Heart left ventricle (tissue), 13 donors: ENCODE measurements at regions not wholly inside any gene's neighbourhood (a gene's known extent, or its start where the extent isn't known, plus 50 kb on each side); places are given as distances from the start of the nearest gene placed in this dataset.

Experiments
- POLR2A ChIP-seq, 2 donors: fragments of 450-650 bp; IDR thresholded peaks; one replicate each; pipeline ENCODE4 v1.6.1; 2017; ENCODE audit warnings: antibody characterized with exemption in 2 of 2, mild to moderate bottlenecking in 2 of 2, moderate library complexity in 2 of 2
- TF ChIP-seq, protein P1 (sequence below), 12 donors: fragments of 200-600 bp; sonication (generic) in 4 of 12; IDR thresholded peaks; one replicate each; pipeline versions ENCODE4 v1.5.0 to v1.8.0; 2018 to 2022; ENCODE audit warnings: antibody characterized with exemption in 12 of 12, mild to moderate bottlenecking in 5 of 12
- donor health status: ischemic (EF 13 %, LVEDD 7.1; RV severe dilation, severe dysfunction).
- donor health status: DM: no; HTN: yes; CAD: no.
- donor health status: DM: no; HTN: no; CAD: no.
- donor health status: ischemic (EF 25% LVEDD 6.9; RV normal size, moderate dysfunction).
- donor health status: ischemic (EF 25% LVEDD 5.7; RV mildly dilated, moderate dysfunction).
- donor health status: ischemic (EF 35%, LVEDD 5.7; RV mildly dilated, moderate dysfunction).
- donor health status: nonischemic (EF 11% LVEDD 7.7; RV severe dilation, severe dysfunction).
- donor health status: DM: yes; HTN: yes; CAD: no.
- donor health status: PGD.
- donor health status: ischemic (EF 29% LVEDD 5.4; RV normal size, mild dysfunction).
- donor health status: nonischemic (EF 23%, LVEDD 6.1; RV moderate dilation, normal function).

GRCh38 chr15:26156051-26156450 lies 292.9 kb upstream of the ATP10A start:
- TF ChIP-seq, protein P1, sequence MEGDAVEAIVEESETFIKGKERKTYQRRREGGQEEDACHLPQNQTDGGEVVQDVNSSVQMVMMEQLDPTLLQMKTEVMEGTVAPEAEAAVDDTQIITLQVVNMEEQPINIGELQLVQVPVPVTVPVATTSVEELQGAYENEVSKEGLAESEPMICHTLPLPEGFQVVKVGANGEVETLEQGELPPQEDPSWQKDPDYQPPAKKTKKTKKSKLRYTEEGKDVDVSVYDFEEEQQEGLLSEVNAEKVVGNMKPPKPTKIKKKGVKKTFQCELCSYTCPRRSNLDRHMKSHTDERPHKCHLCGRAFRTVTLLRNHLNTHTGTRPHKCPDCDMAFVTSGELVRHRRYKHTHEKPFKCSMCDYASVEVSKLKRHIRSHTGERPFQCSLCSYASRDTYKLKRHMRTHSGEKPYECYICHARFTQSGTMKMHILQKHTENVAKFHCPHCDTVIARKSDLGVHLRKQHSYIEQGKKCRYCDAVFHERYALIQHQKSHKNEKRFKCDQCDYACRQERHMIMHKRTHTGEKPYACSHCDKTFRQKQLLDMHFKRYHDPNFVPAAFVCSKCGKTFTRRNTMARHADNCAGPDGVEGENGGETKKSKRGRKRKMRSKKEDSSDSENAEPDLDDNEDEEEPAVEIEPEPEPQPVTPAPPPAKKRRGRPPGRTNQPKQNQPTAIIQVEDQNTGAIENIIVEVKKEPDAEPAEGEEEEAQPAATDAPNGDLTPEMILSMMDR (IDR thresholded peaks at IDR 0.05), result no peak
- TF ChIP-seq POLR2A (IDR thresholded peaks at IDR 0.05), result no peak
